Activated naive CD4-positive, alpha-beta T cell treated with anti-CD3 and anti-CD28 coated beads for 36 hours (primary cell): ENCODE measurements at regions not wholly inside any gene's neighbourhood (a gene's known extent, or its start where the extent isn't known, plus 50 kb on each side); places are given as distances from the start of the nearest gene placed in this dataset.
A peak's percentile ranks its signal among the peaks of the same experiment; 100 is the strongest.
"Not testable (repeated sequence)": the region's sequence is repeated elsewhere in the genome, so short reads cannot be mapped to it uniquely, and the experiment has no call there.

Experiments used
- CTCF ChIA-PET: fragments of 350-600 bp; sonication (Branson Sonifier 250); formaldehyde crosslinking; loops from one replicate; lab custom pipeline; 2021; ENCODE audit warnings: antibody characterized with exemption; lab: Charles Lee
- DNase-seq: peaks from one replicate; pipeline ENCODE4 v3.0.0-alpha.2; 2020
- H3K27ac Mint-ChIP-seq: one replicate; pipeline ENCODE4 v1.8.0; 2021; ENCODE audit warnings: mild to moderate bottlenecking, mixed read lengths
- H3K27me3 Mint-ChIP-seq: one replicate; pipeline ENCODE4 v1.8.0; 2021; ENCODE audit warnings: low read depth, mixed read lengths
- H3K36me3 Mint-ChIP-seq: one replicate; pipeline ENCODE4 v1.8.0; 2021; ENCODE audit warnings: low read depth, mixed read lengths
- H3K4me1 Mint-ChIP-seq: one replicate; pipeline ENCODE4 v1.8.0; 2021; ENCODE audit warnings: low read depth, mixed read lengths
- H3K4me3 Mint-ChIP-seq: one replicate; pipeline ENCODE4 v1.8.0; 2021; ENCODE audit warnings: mild to moderate bottlenecking, moderate library complexity, mixed read lengths
- H3K9me3 Mint-ChIP-seq: one replicate; pipeline ENCODE4 v1.8.0; 2021; ENCODE audit warnings: mixed read lengths
- intact Hi-C: fragments of 100-400 bp; cut with micrococcal nuclease; formaldehyde crosslinking; loops from one replicate; pipeline ENCODE4 v1.15.1; 2023

GRCh38 chr2:14903709-14904374, 271.3 kb downstream of the LRATD1 start:
- Mint-ChIP-seq H3K9me3 (no peaks in the 10 kb centered on the region), H3K4me1 (no peaks in the 10 kb centered on the region), H3K4me3 (no peak overlapping the region), H3K27me3 (peaks cover 6% of the 10 kb centered on the region), H3K27ac (no peak overlapping the region), H3K36me3 (no peaks in the 10 kb centered on the region)
- peak; percentile 72 for DNase-seq
- intact Hi-C loops, result loop anchor here (1.0 kb wide), 2 partner anchors 255 to 673 kb away; no protein-coding TSS in a partner anchor
- CTCF ChIA-PET, result interaction anchor here (0.7 to 1.8 kb wide), 8 partner anchors 11 to 675 kb away, joined by 3 to 5 read pairs (median 4); no protein-coding TSS in a partner anchor

- H3K4me1 Mint-ChIP-seq, H3K27me3 Mint-ChIP-seq, H3K27ac Mint-ChIP-seq, H3K36me3 Mint-ChIP-seq, intact Hi-C loops, H3K4me3 Mint-ChIP-seq, H3K9me3 Mint-ChIP-seq, DNase-seq: not testable (repeated sequence)
- CTCF ChIA-PET, result interaction anchor here (1.7 to 1.8 kb wide), 2 partner anchors 673 to 675 kb away, joined by 4 to 5 read pairs; no protein-coding TSS in a partner anchor
Observed at GRCh38 chr2:14904378-14904777, 271.9 kb downstream of the LRATD1 start.

GRCh38 chr2:14905571-14905970, 273.1 kb downstream of the LRATD1 start:
- peaks cover 4% of the 10 kb centered on the region for H3K27me3 Mint-ChIP-seq
- H3K36me3 Mint-ChIP-seq, result no peaks in the 10 kb centered on the region
- no peaks in the 10 kb centered on the region for H3K9me3 Mint-ChIP-seq
- CTCF ChIA-PET, result no interaction called here
- H3K4me1 Mint-ChIP-seq, result no peaks in the 10 kb centered on the region
- no peak overlapping the region for H3K4me3 Mint-ChIP-seq
- intact Hi-C loops, result no loop called here
- DNase-seq, result no peak
- no peak overlapping the region for H3K27ac Mint-ChIP-seq

- intact Hi-C loops, result no loop called here
- Mint-ChIP-seq H3K27ac (no peak overlapping the region), H3K4me1 (no peaks in the 10 kb centered on the region), H3K27me3 (peaks cover 4% of the 10 kb centered on the region), H3K36me3 (no peaks in the 10 kb centered on the region), H3K4me3 (no peak overlapping the region), H3K9me3 (no peaks in the 10 kb centered on the region)
- DNase-seq, result no peak
- CTCF ChIA-PET, result interaction anchor here (1.0 kb wide), 1 partner anchor 53 kb away, joined by 3 read pairs; no protein-coding TSS in a partner anchor
Observed at GRCh38 chr2:14907014-14907612, 274.6 kb downstream of the LRATD1 start.

GRCh38 chr2:14909795-14910194, 277.3 kb downstream of the LRATD1 start:
- Mint-ChIP-seq H3K9me3 (peaks cover 2% of the 10 kb centered on the region), H3K4me1 (no peaks in the 10 kb centered on the region), H3K36me3 (no peaks in the 10 kb centered on the region), H3K4me3 (no peak overlapping the region), H3K27ac (no peak overlapping the region), H3K27me3 (no peaks in the 10 kb centered on the region)
- DNase-seq, result no peak
- CTCF ChIA-PET, result no interaction called here
- intact Hi-C loops, result no loop called here

- Mint-ChIP-seq H3K27ac (no peak overlapping the region), H3K27me3 (no peaks in the 10 kb centered on the region), H3K9me3 (peaks cover 2% of the 10 kb centered on the region), H3K36me3 (no peaks in the 10 kb centered on the region), H3K4me3 (no peak overlapping the region), H3K4me1 (no peaks in the 10 kb centered on the region)
- CTCF ChIA-PET, result no interaction called here
- DNase-seq, result no peak
- intact Hi-C loops, result no loop called here
Observed at GRCh38 chr2:14910654-14911053, 278.1 kb downstream of the LRATD1 start.

GRCh38 chr2:14915983-14916382, 283.5 kb downstream of the LRATD1 start:
- H3K4me3 Mint-ChIP-seq, result no peak overlapping the region
- CTCF ChIA-PET, result interaction anchor here (1.0 kb wide), 1 partner anchor 13 kb away, joined by 5 read pairs; no protein-coding TSS in a partner anchor
- DNase-seq, result no peak
- H3K9me3 Mint-ChIP-seq, result peaks cover 2% of the 10 kb centered on the region
- no peak overlapping the region for H3K27ac Mint-ChIP-seq
- H3K36me3 Mint-ChIP-seq, result no peaks in the 10 kb centered on the region
- H3K27me3 Mint-ChIP-seq, result peaks cover 1% of the 10 kb centered on the region
- H3K4me1 Mint-ChIP-seq, result no peaks in the 10 kb centered on the region
- intact Hi-C loops, result no loop called here

GRCh38 chr2:14923820-14924580, 291.5 kb downstream of the LRATD1 start:
- Mint-ChIP-seq H3K4me1 (no peaks in the 10 kb centered on the region), H3K36me3 (no peaks in the 10 kb centered on the region)

GRCh38 chr2:14925471-14925870, 293.0 kb downstream of the LRATD1 start:
- H3K4me1 Mint-ChIP-seq, result no peaks in the 10 kb centered on the region
- H3K36me3 Mint-ChIP-seq, result no peaks in the 10 kb centered on the region
- peaks cover 5% of the 10 kb centered on the region for H3K27me3 Mint-ChIP-seq
- DNase-seq, result no peak
- CTCF ChIA-PET, result no interaction called here
- no peak overlapping the region for H3K4me3 Mint-ChIP-seq
- H3K27ac Mint-ChIP-seq, result no peak overlapping the region
- peaks cover 2% of the 10 kb centered on the region for H3K9me3 Mint-ChIP-seq
- intact Hi-C loops, result no loop called here

More at GRCh38 chr2:14923820-14924580, 291.5 kb downstream of the LRATD1 start:
- CTCF ChIA-PET, result no interaction called here
- intact Hi-C loops, result no loop called here
- no peak for DNase-seq
- peaks cover 2% of the 10 kb centered on the region for H3K9me3 Mint-ChIP-seq
- H3K27ac Mint-ChIP-seq, result no peak overlapping the region
- no peak overlapping the region for H3K4me3 Mint-ChIP-seq
- peaks cover 5% of the 10 kb centered on the region for H3K27me3 Mint-ChIP-seq

- H3K4me3 Mint-ChIP-seq, result no peak overlapping the region
- no peaks in the 10 kb centered on the region for H3K36me3 Mint-ChIP-seq
- intact Hi-C loops, result no loop called here
- H3K4me1 Mint-ChIP-seq, result no peaks in the 10 kb centered on the region
- DNase-seq, result no peak
- CTCF ChIA-PET, result no interaction called here
- no peak overlapping the region for H3K27ac Mint-ChIP-seq
- peaks cover 2% of the 10 kb centered on the region for H3K9me3 Mint-ChIP-seq
- peaks cover 2% of the 10 kb centered on the region for H3K27me3 Mint-ChIP-seq
Observed at GRCh38 chr2:14927021-14927564, 294.6 kb downstream of the LRATD1 start.

GRCh38 chr2:14928056-14928455, 295.5 kb downstream of the LRATD1 start:
- Mint-ChIP-seq H3K4me1 (no peaks in the 10 kb centered on the region), H3K36me3 (no peaks in the 10 kb centered on the region), H3K27me3 (peaks cover 2% of the 10 kb centered on the region), H3K9me3 (peaks cover 2% of the 10 kb centered on the region), H3K27ac (no peak overlapping the region), H3K4me3 (no peak overlapping the region)
- no peak for DNase-seq
- CTCF ChIA-PET, result no interaction called here
- intact Hi-C loops, result no loop called here

- Mint-ChIP-seq H3K4me3 (no peak overlapping the region), H3K9me3 (no peaks in the 10 kb centered on the region), H3K36me3 (no peaks in the 10 kb centered on the region), H3K27me3 (peaks cover 2% of the 10 kb centered on the region), H3K4me1 (no peaks in the 10 kb centered on the region), H3K27ac (no peak overlapping the region)
- intact Hi-C loops, result no loop called here
- CTCF ChIA-PET, result no interaction called here
- DNase-seq, result no peak
Observed at GRCh38 chr2:14930441-14930840, 297.9 kb downstream of the LRATD1 start.
